Stimulated activated CD8-positive, alpha-beta memory T cell treated with anti-CD3 and anti-CD28 coated beads, Interleukin-15, amount 100 ng/mL, for 24 hours (primary cell): ENCODE measurements at regions not wholly inside any gene's neighbourhood (a gene's known extent, or its start where the extent isn't known, plus 50 kb on each side); places are given as distances from the start of the nearest gene placed in this dataset.
"Not testable (repeated sequence)": the region's sequence is repeated elsewhere in the genome, so short reads cannot be mapped to it uniquely, and the experiment has no call there.

ENCODE experiments used
- DNase-seq: peaks from one replicate; pipeline ENCODE4 v3.0.0-alpha.2; 2020; ENCODE audit warnings: low read depth

GRCh38 chr5:118604106-118604505 is 384.2 kb downstream of the DTWD2 start:
- DNase-seq, result no peak

- DNase-seq, result no peak
Observed at GRCh38 chr5:118603278-118603677, 385.1 kb downstream of the DTWD2 start.

GRCh38 chr5:118598311-118598710 is 390.0 kb downstream of the DTWD2 start:
- no peak for DNase-seq

DNA sequence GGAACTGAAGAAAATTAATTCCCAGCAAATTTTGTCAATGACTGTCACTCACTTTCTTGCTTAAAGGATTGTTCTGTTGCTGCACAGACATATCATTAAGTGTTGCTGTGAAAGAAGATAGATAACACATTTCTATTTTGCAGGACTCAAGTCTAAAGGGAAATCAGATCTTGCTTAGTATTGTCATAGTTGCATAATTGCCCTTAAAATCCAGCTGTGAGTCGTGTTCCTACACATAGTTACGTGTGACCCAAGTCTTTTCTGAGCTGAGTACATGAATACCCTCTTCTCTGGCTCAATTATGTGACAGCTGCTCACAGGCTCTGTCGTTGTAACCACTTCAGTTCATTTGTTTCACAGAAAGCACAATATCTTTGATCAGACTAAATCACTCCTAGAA is 390.8 kb downstream of the DTWD2 start:
- DNase-seq, result no peak

DNA sequence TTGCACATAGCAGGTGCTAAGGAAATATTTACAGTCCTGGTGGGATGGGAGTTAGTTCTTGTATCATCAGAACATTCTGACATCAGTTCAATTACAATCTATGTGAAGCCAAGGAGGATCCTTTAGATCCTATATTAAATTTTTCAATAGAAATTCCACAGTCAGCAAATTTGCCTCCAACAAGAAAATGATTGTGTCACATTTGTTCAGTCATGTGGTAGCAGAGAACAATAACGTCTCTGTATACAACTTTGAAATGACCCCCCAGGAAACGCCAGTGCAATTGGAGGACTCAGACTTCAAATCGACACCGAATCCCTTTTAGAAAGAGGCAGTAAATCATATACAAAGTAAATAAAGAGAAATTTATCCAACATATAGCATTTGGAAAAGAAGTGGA is 392.1 kb downstream of the DTWD2 start:
- DNase-seq, result no peak

- DNase-seq, result no peak
Observed at GRCh38 chr5:118593003-118593328, 395.4 kb downstream of the DTWD2 start.

- no peak for DNase-seq
Observed at GRCh38 chr5:118592229-118593002, 395.9 kb downstream of the DTWD2 start.

DNA sequence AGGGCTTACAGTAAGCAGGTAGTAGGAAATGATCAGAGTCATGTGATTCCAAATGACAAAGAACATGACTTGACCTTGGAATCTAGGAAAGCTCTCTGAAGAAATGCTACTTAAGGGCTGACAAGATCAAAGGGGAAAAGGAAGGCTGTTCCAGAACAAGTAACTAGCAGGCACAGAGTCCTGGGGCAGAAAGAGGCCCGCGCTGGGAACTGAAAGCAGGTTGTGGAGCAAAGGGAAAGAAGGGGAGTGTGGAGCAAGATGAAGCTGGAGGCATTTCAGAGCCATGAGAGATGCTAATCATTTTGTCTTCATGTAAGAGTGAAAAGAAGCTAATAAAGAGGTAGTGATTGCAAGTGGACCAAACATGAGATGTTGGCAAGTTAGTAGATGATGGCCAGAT is 397.5 kb downstream of the DTWD2 start:
- DNase-seq, result no peak

DNA sequence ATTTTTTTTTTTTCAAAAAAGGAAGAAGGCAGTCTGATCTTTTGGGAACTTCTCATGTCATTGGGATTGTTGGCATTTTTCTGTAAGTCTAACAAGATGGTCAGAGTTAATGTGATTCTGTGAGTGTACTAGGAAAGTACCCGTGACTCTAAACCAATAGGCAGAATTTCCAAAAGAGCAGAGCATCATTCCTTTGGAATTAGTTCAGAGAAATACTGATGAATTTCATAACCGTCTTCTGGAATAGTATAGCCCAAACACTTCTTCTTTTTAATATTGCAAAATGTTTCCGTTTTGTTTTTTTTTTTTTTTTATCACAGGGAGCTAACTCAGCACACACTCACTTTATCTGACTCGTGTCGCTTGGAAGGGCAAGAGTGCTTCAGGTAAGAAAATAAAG is 407.4 kb downstream of the DTWD2 start:
- DNase-seq, result no peak

GRCh38 chr5:118578093-118578492 is 410.3 kb downstream of the DTWD2 start:
- DNase-seq, result no peak

DNA sequence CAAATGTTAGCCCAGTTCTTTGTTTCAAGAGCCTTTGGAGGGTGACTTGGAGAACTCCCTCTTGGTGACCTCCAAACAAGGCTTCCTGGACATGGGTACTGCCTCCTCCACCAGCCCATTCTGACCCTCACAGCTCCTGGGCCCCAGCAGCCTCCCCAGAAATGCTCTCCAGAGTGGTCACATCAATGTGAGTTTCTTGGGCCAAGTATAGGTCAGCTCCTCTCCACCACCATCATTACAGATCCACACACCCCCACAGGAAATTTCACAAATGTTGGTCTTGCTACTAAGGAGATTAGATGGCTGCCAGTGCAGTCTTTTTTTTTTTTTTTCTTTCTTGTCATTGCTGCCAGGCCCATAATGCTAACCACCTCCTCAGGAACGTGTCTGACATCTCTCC is 410.7 kb downstream of the DTWD2 start:
- no peak for DNase-seq

GRCh38 chr5:118570276-118570675 is 418.1 kb downstream of the DTWD2 start:
- DNase-seq, result not testable (repeated sequence)

- DNase-seq, result not testable (repeated sequence)
Observed at GRCh38 chr5:118569596-118569995, 418.8 kb downstream of the DTWD2 start.

- no peak for DNase-seq
Observed at GRCh38 chr5:118565335-118565971, 422.9 kb downstream of the DTWD2 start.

GRCh38 chr5:118561971-118562370 is 426.4 kb downstream of the DTWD2 start:
- DNase-seq, result no peak

DNA sequence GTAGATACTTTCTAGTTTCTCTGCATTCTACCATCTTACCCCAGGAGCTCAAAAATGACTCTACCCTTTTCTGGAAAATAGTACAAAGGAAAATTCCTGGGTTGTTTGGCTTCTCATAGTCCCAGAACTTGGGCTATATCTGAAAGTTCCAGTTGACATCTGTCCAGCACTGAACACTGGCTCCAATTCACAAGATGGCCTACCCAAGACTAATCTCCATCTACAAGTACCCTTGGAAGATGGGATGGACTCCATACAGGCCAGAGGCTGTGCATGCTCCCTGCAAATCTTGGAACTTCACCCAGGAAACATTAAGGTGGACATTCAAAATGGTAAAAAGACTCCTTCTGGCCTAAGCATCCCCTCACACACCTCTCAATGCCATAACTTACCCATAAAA is 427.1 kb downstream of the DTWD2 start:
- no peak for DNase-seq

GRCh38 chr5:118558871-118559270 is 429.5 kb downstream of the DTWD2 start:
- no peak for DNase-seq

GRCh38 chr5:118557251-118557661 is 431.1 kb downstream of the DTWD2 start:
- no peak for DNase-seq

DNA sequence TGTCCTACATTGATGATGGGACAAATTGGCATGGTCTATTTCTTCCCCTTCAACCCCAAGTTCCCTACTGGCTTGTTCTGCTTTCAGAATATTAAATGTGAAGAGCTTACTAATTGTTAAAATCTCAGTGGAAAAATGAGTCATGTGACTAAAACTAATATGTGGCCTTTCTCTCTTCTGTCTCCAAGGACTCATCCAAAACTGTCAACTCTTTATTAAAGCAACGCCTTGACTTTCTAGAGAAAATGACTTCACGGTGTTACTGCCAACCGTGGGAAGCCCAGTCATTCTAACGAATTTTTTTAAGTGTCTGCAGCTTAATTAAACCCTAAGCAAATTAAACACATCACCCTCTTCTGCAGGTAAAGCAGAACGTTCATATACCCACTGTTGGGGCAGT is 431.6 kb downstream of the DTWD2 start:
- DNase-seq, result no peak

GRCh38 chr5:118555727-118556126 is 432.6 kb downstream of the DTWD2 start:
- DNase-seq, result no peak

DNA sequence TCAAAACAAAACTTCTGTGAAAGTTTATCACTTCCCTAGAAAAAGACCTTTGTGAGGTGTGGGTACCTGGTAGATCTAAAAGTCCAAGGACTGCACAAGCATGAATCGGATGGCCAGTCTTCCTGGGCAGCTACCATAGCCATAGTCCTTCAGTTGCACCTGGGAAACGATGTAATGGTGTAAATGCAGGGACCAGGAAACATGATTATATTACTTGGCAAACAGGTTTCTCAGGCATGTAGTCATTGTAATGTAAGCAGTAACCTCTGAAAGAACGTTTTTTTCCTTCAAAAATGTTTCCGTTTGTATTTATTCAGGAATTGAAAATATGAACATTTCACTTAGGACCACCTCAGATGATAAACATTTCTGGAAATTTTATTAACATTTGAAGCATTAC is 433.4 kb downstream of the DTWD2 start:
- no peak for DNase-seq

DNA sequence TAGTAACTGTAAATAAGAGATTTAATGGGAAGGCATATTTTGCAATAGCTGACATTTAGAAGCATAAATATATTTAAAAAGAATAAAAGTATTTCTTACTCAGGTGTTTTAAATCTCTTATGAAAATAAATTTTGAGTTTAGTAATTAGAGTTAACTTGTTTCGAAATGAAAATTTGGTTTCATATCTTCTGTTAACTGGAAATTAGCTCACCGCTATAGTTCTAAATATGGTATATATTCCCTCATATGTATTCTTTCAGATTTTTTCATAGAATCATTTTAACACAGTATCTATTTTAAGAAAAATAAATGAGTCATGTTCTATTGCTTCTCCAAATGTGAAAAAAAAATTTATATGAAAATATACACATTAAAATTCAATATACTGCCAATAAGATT is 434.1 kb downstream of the DTWD2 start:
- no peak for DNase-seq

- DNase-seq, result no peak
Observed at GRCh38 chr5:118553662-118554061, 434.7 kb downstream of the DTWD2 start.

DNA sequence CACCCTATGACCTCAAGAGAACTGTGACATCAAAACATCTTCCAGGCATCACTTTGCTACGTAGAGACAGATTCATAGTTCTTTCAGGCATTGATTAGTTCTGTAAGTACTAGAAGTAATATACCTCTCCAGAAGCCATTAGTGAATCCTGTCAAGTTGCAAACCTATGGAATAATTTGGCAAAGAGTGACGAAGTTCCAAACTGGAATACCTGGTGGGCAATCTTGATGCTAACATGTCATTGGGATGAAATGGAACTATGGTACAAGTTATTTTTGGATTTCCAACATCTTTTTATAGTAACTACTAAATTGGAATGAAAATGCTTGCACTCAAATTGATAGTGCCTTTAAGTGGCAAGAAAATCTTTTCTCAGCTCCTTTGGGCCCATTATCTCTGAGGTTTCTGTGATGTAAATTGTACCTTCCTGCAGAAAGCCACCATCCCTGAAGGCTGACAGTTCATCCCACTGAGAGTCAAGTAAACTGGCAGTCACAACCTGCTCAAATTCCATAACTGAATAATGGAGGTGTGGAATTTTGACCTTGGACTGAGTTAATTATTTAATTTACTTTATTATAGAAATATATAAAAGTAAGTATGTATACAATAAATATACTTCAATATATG is 435.5 kb downstream of the DTWD2 start:
- no peak for DNase-seq
